ENCODE measurements at regions not wholly inside any gene's neighbourhood (a gene's known extent, or its start where the extent isn't known, plus 50 kb on each side); places are given as distances from the start of the nearest gene placed in this dataset.

DNA sequence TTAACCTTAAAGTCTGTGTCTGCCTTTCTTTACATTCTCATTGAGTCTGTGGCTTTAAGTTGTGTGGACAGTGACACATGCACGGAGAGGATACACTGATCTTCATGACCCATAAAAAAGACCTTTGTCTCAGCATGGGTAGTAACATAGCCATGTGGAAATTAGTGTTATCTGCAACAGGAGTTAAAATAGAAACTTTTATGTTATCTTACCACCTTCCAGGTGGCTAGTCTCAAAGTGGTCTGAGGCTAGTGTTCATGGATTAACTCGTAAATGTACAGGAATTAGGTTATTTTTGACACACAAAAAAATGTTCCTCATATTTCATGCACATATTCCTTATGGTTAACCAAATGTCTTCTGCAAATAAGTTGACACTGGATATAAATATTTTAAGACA lies 607.0 kb downstream of the ISL1 start:
- H3K4me1 Mint-ChIP-seq = peaks cover 6% of the 10 kb centered on the region
- H3K27me3 Mint-ChIP-seq (ENCODE audit: low read depth, poor library complexity) = peaks cover 3% of the 10 kb centered on the region
- no peak for DNase-seq
- H3K4me3 Mint-ChIP-seq = no peak overlapping the region
- H3K36me3 Mint-ChIP-seq (ENCODE audit: low read depth) = no peaks in the 10 kb centered on the region
- no peaks in the 10 kb centered on the region for H3K9me3 Mint-ChIP-seq
- no peak overlapping the region for H3K27ac Mint-ChIP-seq
- TF ChIP-seq, protein P1, sequence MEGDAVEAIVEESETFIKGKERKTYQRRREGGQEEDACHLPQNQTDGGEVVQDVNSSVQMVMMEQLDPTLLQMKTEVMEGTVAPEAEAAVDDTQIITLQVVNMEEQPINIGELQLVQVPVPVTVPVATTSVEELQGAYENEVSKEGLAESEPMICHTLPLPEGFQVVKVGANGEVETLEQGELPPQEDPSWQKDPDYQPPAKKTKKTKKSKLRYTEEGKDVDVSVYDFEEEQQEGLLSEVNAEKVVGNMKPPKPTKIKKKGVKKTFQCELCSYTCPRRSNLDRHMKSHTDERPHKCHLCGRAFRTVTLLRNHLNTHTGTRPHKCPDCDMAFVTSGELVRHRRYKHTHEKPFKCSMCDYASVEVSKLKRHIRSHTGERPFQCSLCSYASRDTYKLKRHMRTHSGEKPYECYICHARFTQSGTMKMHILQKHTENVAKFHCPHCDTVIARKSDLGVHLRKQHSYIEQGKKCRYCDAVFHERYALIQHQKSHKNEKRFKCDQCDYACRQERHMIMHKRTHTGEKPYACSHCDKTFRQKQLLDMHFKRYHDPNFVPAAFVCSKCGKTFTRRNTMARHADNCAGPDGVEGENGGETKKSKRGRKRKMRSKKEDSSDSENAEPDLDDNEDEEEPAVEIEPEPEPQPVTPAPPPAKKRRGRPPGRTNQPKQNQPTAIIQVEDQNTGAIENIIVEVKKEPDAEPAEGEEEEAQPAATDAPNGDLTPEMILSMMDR (IDR thresholded peaks at IDR 0.05) = no peak

DNA sequence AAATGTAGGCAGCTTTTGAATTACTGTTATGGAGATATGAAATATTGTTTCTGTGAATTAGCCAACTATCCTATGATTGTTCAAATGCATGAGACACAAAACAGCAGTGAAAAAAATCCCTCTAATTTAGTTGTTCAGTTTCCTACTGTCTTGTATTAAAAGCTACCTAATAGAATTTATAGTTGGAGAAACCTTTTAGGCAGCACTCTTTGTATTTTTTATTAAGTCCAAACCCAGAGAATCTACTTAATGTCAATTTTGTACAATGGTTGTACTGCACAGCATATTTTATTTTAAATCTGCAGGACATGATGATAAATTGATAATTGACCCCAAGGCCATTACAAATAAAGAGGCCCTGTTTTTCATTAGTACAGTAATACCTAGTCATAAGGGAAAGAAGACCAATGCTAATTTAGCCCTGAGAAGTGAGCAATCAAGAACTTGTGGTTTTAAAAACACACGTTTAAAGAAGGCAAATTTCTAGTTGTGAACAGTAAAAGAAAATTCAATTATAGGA lies 607.5 kb downstream of the ISL1 start:
- H3K27me3 Mint-ChIP-seq (ENCODE audit: low read depth, poor library complexity) = peaks cover 3% of the 10 kb centered on the region
- no peaks in the 10 kb centered on the region for H3K9me3 Mint-ChIP-seq
- no peaks in the 10 kb centered on the region for H3K36me3 Mint-ChIP-seq (ENCODE audit: low read depth)
- TF ChIP-seq, protein P1 (IDR thresholded peaks at IDR 0.05) = no peak
- no peak overlapping the region for H3K27ac Mint-ChIP-seq
- no peak overlapping the region for H3K4me3 Mint-ChIP-seq
- DNase-seq = no peak
- peaks cover 6% of the 10 kb centered on the region for H3K4me1 Mint-ChIP-seq

DNA sequence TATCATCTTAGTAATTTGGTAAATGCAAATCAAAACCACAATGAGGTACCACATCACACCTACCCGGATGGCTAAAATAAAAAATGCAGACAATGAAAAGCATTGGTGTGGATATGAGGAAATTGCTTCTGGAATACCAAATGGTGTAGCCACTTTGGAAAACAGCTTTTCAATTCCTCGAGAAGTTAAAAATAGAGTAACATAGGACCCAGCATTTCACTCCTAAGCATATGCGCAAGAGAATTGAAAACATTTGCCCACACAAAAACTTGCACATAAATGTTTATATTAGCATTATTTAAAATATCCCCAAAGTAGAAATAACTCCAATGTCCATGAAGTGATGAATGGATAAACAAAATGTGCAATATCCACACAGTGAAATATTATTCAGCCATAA lies 608.7 kb downstream of the ISL1 start:
- Mint-ChIP-seq H3K27me3 (ENCODE audit: low read depth, poor library complexity) (peaks cover 3% of the 10 kb centered on the region), H3K9me3 (no peaks in the 10 kb centered on the region), H3K27ac (no peak overlapping the region), H3K4me1 (peaks cover 6% of the 10 kb centered on the region), H3K4me3 (no peak overlapping the region), H3K36me3 (ENCODE audit: low read depth) (no peaks in the 10 kb centered on the region)
- TF ChIP-seq, protein P1 (IDR thresholded peaks at IDR 0.05) = no peak
- no peak for DNase-seq

DNA sequence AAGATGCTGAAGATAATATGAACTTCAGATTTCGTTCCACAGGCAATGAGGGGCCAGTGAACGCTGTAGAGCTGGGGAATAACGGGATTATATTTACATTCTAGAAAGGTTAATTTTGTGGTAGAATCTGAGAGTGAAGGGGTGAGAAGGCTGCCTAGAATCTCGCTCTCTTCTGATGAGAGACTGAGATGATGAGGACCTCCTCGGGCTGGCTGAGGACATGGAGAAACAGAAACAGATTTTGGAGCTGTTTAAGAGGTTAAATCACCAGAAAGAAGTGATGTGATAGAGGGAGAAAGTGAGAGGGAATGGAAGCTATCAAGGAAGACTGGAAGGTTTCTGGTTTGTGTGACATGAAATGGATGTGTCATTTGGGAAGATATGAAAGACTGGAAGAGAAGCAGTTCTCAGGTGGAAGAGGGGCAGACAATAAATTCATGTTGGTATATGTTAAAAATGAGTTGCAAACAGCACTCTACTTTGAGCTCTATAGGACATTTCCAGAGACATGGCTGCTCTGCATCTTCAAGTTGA lies 612.6 kb downstream of the ISL1 start:
- Mint-ChIP-seq H3K27ac (no peak overlapping the region), H3K36me3 (ENCODE audit: low read depth) (no peaks in the 10 kb centered on the region), H3K4me1 (no peaks in the 10 kb centered on the region), H3K4me3 (no peak overlapping the region), H3K9me3 (no peaks in the 10 kb centered on the region), H3K27me3 (ENCODE audit: low read depth, poor library complexity) (peaks cover 3% of the 10 kb centered on the region)
- no peak for DNase-seq
- TF ChIP-seq, protein P1 (IDR thresholded peaks at IDR 0.05) = no peak

DNA sequence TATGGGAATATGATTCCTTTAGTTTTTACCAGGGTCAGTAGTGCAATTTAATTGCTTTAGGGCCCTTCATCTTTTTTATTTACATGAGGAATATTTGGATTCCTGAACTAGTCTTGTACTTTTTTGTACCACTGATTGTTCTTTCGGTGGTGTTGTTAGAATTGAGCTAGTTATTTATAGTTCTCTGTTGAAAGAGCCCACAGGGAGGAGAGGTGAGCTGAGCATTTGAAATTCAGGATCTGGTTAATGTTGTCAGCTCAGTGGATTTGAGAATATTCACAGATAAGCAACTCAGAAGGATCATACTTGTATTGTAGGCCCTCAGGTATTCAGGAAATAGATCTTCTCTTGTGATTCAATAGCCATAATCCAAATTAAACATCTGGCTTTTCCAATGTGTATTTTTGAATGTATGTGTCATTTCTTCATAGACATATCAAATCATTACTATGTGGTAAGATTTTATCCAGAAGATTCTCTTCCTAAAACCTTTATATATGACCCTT lies 613.2 kb downstream of the ISL1 start:
- no peaks in the 10 kb centered on the region for H3K9me3 Mint-ChIP-seq
- H3K27ac Mint-ChIP-seq = no peak overlapping the region
- DNase-seq = no peak
- H3K4me1 Mint-ChIP-seq = no peaks in the 10 kb centered on the region
- H3K36me3 Mint-ChIP-seq (ENCODE audit: low read depth) = no peaks in the 10 kb centered on the region
- H3K4me3 Mint-ChIP-seq = no peak overlapping the region
- TF ChIP-seq, protein P1 (IDR thresholded peaks at IDR 0.05) = no peak
- H3K27me3 Mint-ChIP-seq (ENCODE audit: low read depth, poor library complexity) = peaks cover 3% of the 10 kb centered on the region

DNA sequence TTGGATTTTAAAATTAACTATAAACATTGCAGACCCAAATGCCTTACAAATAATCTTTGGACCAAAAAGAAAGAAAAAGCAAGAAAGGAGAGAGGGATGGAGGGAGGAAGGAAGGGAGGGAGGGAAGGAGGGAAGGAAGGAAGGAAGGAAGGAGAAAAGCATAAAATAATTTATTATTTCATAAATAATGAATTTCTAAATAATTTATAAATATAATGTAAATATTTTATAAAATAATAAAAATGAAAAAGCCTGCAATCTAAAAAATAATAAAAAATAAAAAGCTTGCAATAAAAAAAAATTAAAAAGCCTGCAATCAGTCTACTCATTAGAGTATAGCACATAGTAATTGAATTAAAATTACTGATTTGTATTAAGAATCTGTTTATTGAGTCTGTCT lies 614.3 kb downstream of the ISL1 start:
- Mint-ChIP-seq H3K36me3 (ENCODE audit: low read depth) (no peaks in the 10 kb centered on the region), H3K27ac (no peak overlapping the region), H3K4me1 (no peaks in the 10 kb centered on the region), H3K27me3 (ENCODE audit: low read depth, poor library complexity) (peaks cover 3% of the 10 kb centered on the region), H3K9me3 (no peaks in the 10 kb centered on the region), H3K4me3 (no peak overlapping the region)
- TF ChIP-seq, protein P1 (IDR thresholded peaks at IDR 0.05) = no peak
- DNase-seq = no peak

Data from nephron progenitor cell (in vitro differentiated cells).